ENCODE measurements at regions not wholly inside any gene's neighbourhood (a gene's known extent, or its start where the extent isn't known, plus 50 kb on each side); places are given as distances from the start of the nearest gene placed in this dataset.

DNA sequence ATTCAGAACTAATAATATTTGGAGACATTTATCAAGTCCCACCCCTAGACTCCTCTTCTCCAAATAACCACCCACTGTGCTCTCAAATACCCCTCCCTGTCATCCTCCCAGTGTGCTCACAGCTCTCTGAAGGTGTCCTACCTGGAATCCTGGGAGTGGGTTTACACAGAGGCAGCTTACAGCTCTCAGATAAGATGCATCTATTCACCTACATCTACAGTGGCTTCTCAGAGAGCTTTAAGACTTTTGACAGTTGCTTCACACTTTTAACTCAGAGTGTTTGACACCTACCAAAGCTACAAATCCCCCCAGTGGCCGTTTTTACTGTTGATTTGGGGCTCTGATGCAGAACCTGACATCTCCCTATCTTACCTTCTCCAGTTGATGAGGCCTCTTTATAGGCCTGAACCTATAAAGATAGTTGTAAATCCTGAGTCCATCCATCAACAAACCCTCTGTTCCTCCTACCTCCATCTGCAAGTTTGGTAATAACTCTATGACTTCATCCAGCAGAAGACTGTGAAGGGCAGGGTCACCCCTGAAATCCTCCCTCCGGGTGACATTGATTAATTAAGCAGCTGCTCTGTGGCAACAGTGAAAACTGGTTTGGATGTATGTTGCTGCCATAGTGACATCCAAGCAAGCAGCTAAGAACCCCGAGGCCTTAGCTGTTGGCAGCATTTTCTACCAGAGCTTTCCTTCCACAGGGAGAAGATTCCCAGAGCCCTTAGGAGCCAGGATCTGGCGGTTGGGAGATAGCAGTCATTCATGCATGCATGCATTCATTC is 226.1 kb upstream of the RREB1 start:
- Mint-ChIP-seq H3K27me3 (no peaks in the 10 kb centered on the region), H3K4me3 (no peak overlapping the region), H3K36me3 (no peaks in the 10 kb centered on the region), H3K9me3 (no peaks in the 10 kb centered on the region), H3K4me1 (peaks cover 10% of the 10 kb centered on the region), H3K27ac (no peak overlapping the region)
- DNase-seq, result no peak

DNA sequence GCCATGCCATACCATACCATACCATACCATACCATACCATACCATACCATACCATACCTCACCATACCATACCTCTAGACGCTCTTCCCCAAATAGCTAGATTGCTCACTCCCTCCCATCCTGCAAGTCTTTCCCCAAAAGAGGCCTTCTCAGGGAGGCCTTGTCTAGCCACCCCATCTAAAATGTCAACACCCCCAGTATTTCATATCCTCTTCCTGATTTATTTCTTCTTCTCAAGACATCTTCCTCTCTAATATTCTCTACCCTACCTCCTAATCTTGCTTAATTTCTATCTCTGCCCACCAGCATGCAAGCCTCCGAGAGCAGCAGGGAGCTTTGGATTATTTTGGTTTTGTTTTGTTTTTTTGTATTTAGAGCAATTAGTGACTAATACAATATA is 225.2 kb upstream of the RREB1 start:
- peaks cover 10% of the 10 kb centered on the region for H3K4me1 Mint-ChIP-seq
- no peak overlapping the region for H3K27ac Mint-ChIP-seq
- H3K27me3 Mint-ChIP-seq, result no peaks in the 10 kb centered on the region
- DNase-seq, result no peak
- H3K9me3 Mint-ChIP-seq, result no peaks in the 10 kb centered on the region
- no peaks in the 10 kb centered on the region for H3K36me3 Mint-ChIP-seq
- no peak overlapping the region for H3K4me3 Mint-ChIP-seq

DNA sequence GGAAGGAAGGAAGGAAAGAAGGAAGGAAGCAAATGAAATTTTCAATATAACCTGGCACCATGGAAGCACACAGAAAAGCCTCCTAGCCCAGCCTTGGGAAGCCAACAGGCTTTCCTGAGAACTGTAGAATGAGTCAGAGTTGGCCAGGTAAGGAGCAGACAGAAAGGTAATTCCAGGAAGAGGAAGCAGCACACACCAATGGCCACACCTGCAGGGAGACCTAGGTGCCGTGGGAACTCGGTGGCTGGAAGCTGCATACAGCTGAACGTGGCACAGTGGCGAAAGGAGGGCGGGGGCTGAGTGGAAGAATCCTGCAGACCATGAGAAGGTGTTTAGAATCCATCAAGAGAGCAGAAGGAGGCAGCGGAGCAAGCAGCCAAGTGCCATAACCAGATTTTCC is 224.8 kb upstream of the RREB1 start:
- Mint-ChIP-seq H3K36me3 (no peaks in the 10 kb centered on the region), H3K27me3 (no peaks in the 10 kb centered on the region), H3K27ac (no peak overlapping the region), H3K4me3 (no peak overlapping the region), H3K4me1 (peaks cover 10% of the 10 kb centered on the region), H3K9me3 (no peaks in the 10 kb centered on the region)
- DNase-seq, result no peak

DNA sequence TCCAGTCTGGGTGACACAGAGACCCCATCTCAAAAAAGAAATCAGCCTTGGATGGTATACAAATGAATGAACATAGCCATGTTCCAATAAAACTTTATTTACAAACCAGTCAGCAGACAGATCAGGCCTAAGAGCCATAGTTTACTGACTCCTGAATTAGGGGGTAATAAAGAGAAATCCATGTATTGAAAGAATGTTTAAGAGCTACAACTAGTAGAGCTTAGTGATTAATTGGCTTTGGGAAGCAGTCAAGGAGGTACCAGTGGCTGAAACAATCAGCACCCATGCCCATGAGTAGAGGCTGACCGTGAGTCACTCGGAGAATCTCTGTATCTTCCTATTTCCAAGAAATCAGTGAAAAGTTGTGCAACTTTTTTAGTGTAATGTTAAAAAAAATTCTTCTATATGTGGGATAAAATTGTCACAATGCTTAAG is 223.6 kb upstream of the RREB1 start:
- Mint-ChIP-seq H3K27ac (no peak overlapping the region), H3K36me3 (no peaks in the 10 kb centered on the region)

DNA sequence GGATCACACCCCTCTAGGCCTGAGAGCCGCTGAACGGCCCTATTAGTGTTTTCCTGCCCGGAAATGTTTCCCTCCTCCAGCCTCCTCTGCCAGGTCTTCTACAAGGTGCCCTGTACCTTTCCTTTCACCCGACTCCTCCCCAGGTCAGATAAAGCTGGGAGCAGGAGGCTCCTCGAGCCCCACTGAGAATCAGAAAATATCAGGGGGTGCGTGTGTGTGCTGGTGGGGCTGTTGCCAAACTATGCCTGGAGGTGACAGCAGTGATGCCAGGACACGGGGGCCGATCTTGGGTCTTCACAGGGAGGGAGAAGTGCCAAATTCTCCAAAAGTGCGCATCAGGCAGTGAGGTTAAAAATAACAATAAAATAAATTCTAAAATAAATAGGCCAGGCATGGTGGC is 222.8 kb upstream of the RREB1 start:
- Mint-ChIP-seq H3K9me3 (no peaks in the 10 kb centered on the region), H3K27ac (no peak overlapping the region), H3K4me3 (no peak overlapping the region), H3K36me3 (no peaks in the 10 kb centered on the region), H3K27me3 (no peaks in the 10 kb centered on the region), H3K4me1 (peaks cover 2% of the 10 kb centered on the region)
- no peak for DNase-seq

More for the DNA sequence above, 223.6 kb upstream of the RREB1 start:
- Mint-ChIP-seq H3K4me3 (no peak overlapping the region), H3K9me3 (no peaks in the 10 kb centered on the region), H3K4me1 (peaks cover 7% of the 10 kb centered on the region), H3K27me3 (no peaks in the 10 kb centered on the region)
- DNase-seq, result no peak

DNA sequence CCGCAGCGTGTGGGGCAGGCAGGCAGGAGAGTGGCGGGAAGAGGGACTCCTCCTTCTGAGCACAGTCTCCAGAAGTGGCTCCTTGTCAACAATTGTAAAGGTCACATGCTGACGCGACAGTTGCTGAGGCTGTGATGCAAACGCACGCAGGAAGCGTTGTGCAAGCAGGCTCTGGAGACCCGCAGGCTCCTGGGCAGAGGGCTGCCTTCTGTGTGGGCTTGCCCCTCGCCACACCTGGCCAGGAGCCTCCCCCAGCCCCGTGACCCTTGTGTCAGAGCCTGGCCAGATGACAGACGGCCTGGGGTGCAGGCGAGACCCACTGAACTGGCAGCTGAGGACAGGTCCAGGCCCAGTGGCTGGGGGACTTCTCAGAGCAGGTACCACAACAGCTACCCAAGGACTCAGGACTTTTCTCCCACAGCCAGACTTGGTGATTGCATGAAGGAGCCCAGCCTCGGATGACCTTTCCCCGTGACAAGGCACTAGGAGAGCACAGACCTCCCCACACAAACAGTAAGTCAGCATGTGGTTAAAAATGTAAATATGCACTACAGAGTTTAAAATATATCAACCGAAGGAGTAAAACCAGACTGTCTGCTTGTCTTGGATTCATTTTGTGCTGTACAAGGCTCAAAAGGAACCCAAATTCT is 222.1 kb upstream of the RREB1 start:
- no peaks in the 10 kb centered on the region for H3K9me3 Mint-ChIP-seq
- H3K4me1 Mint-ChIP-seq, result peaks cover 2% of the 10 kb centered on the region
- no peak overlapping the region for H3K27ac Mint-ChIP-seq
- H3K4me3 Mint-ChIP-seq, result no peak overlapping the region
- no peaks in the 10 kb centered on the region for H3K27me3 Mint-ChIP-seq
- DNase-seq, result no peak
- H3K36me3 Mint-ChIP-seq, result no peaks in the 10 kb centered on the region

DNA sequence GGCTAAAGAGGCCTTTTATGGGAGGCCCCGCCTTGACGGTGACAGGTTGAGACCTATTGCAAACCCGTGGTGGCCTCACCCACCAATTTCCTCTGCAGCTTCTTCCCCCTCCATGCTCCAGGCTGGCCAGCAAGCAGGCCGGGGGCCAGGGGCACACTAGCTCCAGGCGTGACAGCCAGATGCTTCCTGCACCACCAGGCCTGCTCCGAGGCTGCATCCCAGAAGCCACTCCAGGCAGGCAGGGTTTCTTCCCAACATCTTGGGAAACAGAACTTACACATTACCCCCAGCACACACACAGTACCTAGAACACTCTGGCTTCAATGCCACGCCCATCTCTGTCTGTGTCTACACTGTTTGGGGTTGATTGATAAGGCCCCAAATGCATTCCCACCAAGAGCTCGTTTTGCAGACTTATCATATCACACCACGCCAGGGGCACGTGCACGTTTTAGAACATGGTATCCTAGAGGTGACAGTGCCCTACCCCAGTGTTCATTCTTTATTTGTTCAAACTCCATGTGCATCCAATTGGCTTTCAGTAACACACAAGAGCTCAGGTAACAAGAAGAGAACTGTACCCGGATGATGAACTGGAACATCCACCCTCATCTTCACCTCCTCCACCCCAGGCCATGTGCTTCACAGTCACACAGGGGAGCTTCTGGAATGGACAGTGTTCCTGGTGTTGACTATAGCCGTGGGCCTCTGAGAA is 221.4 kb upstream of the RREB1 start:
- Mint-ChIP-seq H3K4me1 (peaks cover 2% of the 10 kb centered on the region), H3K27me3 (no peaks in the 10 kb centered on the region), H3K36me3 (no peaks in the 10 kb centered on the region), H3K4me3 (no peak overlapping the region), H3K9me3 (no peaks in the 10 kb centered on the region), H3K27ac (no peak overlapping the region)
- no peak for DNase-seq

DNA sequence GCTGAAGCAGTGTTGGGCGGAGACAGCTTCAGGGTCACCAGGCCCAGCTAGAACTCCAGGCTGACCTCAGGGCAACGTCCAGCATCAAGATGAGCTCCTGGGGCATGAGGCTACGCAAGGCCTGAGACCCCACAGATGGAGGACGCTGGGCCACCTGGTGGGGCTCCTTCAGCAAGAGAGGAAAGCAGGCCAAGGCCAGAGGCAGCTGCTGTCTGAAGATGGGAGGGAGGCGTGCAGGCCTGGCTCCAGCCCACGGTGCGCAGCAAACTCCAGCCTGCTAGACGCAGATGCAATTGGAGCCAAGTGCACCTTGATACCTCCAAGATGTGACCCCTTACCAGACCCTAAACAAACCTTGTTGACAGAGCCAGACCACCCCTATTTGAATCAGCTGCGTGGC is 220.9 kb upstream of the RREB1 start:
- Mint-ChIP-seq H3K36me3 (no peaks in the 10 kb centered on the region), H3K9me3 (no peaks in the 10 kb centered on the region)

DNA sequence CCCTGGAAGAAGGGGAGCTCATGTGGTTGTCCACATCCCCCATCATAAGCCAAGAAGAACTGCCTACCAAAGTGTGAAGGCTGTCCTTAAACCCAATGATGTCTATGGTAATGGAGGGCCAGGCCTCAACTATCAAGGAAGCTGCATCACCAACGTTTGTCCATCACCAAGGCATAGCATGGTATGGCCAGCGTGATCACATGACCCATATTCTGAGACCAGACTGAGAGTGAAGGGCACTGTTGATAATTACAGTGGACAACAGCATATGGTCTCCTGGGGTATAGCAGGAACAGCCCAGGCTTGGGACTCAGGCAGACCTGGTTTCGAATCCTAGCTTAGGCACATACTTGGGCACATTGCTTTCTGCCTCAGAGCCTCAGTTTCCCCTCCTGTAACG is 218.2 kb upstream of the RREB1 start:
- H3K36me3 Mint-ChIP-seq, result no peaks in the 10 kb centered on the region
- H3K27me3 Mint-ChIP-seq, result no peaks in the 10 kb centered on the region
- peaks cover 11% of the 10 kb centered on the region for H3K4me1 Mint-ChIP-seq
- no peak overlapping the region for H3K27ac Mint-ChIP-seq
- DNase-seq, result no peak
- no peaks in the 10 kb centered on the region for H3K9me3 Mint-ChIP-seq
- H3K4me3 Mint-ChIP-seq, result no peak overlapping the region

More for the DNA sequence above, 220.9 kb upstream of the RREB1 start:
- Mint-ChIP-seq H3K27ac (no peak overlapping the region), H3K27me3 (no peaks in the 10 kb centered on the region), H3K4me1 (peaks cover 6% of the 10 kb centered on the region), H3K4me3 (no peak overlapping the region)
- DNase-seq, result no peak

DNA sequence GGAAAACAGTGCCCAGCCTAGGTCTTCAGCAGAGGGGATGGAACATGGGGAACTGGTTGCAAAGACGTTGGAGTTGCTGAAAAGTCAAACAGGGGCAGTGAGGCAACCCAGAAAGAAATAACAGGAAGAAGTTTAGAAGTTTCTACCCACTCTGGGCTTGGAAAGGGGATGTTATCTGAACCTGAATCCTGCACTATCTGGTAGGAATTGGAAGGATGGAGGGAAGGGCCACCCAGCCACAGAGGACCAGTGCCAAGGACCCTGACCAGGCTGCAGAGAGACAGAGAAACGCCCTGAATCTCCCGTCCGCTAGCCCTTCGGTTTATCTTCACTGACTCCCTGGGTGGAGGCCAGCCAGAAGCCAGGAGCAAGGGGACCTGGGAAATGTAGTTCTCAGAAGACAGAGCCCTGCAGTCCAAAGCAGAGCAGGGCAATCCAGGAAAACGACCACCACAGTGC is 217.3 kb upstream of the RREB1 start:
- Mint-ChIP-seq H3K27me3 (no peaks in the 10 kb centered on the region), H3K4me3 (no peak overlapping the region), H3K27ac (no peak overlapping the region), H3K36me3 (no peaks in the 10 kb centered on the region), H3K9me3 (no peaks in the 10 kb centered on the region), H3K4me1 (peaks cover 11% of the 10 kb centered on the region)
- no peak for DNase-seq

DNA sequence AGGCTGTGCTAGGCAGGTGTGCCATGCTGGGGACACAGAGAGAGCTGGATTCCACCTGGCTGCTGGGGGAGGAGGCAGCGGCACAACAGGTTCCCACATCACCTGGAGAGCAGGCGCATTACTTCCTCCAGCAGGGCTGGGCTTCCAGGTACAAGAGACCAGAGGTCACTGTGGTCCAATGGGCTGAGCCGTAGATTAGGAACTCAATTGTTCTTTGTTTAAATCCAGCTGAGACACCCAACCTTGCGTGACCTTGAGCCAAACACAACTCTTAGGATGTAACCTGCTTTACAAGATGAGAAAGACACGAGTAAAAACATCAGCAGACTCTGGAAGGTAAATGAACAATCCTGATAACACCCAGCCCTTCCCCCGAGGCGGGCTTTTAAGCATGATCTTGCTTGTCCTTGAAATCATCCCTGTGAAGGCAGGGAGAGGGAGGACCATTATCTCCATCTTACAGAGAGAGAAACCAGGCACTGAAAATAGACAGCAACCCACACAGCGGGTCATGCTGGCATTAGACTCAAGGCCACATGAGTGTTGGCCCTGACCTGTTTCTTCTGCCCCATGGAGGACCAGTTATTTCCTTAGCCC is 216.5 kb upstream of the RREB1 start:
- no peak for DNase-seq
- no peaks in the 10 kb centered on the region for H3K27me3 Mint-ChIP-seq
- no peaks in the 10 kb centered on the region for H3K36me3 Mint-ChIP-seq
- no peak overlapping the region for H3K4me3 Mint-ChIP-seq
- H3K9me3 Mint-ChIP-seq, result no peaks in the 10 kb centered on the region
- no peak overlapping the region for H3K27ac Mint-ChIP-seq
- H3K4me1 Mint-ChIP-seq, result peaks cover 11% of the 10 kb centered on the region

DNA sequence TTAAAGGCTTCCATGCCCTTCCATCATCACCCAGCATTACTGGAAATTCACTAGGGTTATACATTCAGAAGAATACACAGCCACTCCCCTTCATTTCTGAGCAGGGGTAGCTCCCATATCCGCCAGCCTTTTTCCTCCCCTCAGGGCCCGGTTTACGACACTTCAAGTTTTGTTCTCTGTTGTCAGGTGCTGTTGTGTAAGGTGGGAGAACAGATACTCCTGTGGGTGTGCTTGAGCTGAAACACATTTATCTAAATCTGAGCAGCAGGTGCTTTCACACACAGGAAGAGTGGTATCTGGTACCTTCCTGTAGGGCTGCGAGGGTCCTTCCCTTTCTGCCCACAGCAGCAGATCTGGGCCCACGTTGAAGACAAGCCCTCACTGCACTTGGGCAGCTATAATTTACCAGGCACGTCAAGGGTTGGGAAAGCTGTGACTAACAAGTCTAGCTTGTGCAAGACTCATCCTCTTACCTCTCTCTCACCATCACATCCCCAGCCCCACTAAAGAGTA is 215.8 kb upstream of the RREB1 start:
- no peaks in the 10 kb centered on the region for H3K27me3 Mint-ChIP-seq
- H3K4me1 Mint-ChIP-seq, result peaks cover 9% of the 10 kb centered on the region
- H3K27ac Mint-ChIP-seq, result no peak overlapping the region
- no peaks in the 10 kb centered on the region for H3K36me3 Mint-ChIP-seq
- H3K9me3 Mint-ChIP-seq, result no peaks in the 10 kb centered on the region
- no peak for DNase-seq
- H3K4me3 Mint-ChIP-seq, result no peak overlapping the region

DNA sequence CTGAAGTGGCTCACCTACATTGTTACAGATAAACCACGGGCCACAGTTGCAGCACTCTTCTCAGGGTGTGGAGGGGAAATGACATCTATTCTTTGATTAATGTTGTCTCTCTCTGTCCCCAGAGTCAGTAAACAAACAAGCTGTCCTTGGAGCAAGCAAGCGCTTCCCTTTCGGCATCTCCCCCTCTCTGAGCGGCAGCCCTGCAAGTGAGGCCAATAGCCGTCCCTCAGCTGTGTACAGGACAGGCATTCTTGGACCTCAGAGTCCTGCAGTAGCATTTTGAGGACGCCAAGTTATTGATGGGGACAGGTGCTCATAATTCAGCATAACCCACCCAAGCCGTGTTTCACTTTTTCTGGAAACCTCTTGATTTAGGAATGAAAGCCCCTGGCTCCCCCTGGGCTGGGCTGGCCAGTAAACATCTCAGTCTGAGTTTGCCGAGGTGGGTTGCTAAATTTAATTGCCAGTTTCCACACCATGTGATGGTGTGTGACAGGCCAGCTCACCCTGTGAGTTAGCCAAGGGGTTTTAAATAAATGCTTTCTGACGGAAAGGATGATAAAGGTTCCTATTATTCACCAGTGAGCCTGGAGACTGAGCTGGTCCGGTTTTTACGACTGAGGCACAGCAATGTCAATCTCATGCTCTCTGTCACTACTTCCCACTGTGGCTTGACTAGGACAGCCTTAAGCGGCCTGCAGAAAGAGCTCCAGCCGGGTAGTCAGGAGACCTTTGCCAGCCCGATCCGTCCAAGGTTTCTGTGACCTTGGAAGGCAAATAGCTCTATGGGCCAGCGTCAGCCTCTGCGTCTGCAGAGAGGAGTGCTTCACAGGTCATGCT is 214.8 kb upstream of the RREB1 start:
- no peak overlapping the region for H3K27ac Mint-ChIP-seq
- no peaks in the 10 kb centered on the region for H3K36me3 Mint-ChIP-seq
- no peak for DNase-seq
- H3K27me3 Mint-ChIP-seq, result no peaks in the 10 kb centered on the region
- H3K4me1 Mint-ChIP-seq, result peaks cover 9% of the 10 kb centered on the region
- H3K4me3 Mint-ChIP-seq, result no peak overlapping the region
- no peaks in the 10 kb centered on the region for H3K9me3 Mint-ChIP-seq

DNA sequence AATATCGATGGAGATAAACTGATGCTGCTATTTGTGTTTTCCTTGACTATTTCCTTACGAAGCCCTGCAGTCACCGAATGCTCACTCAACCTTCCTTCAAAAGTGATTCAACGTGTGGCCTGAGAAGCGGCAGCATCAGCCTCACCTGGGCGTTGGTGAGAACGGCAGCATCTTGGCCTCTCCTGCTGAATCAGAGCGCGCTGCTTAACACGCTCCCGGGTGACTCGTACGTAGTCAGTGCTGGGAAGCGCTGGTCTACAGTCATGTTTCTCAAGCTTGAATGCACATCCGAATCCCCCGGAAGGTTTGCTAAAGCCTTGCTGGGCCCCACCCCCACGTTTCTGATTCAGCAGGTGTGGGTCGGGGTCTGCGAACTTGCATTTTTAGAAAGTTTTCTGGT is 214.1 kb upstream of the RREB1 start:
- Mint-ChIP-seq H3K4me3 (no peak overlapping the region), H3K4me1 (peaks cover 9% of the 10 kb centered on the region), H3K36me3 (no peaks in the 10 kb centered on the region), H3K27ac (no peak overlapping the region), H3K27me3 (no peaks in the 10 kb centered on the region), H3K9me3 (no peaks in the 10 kb centered on the region)
- no peak for DNase-seq
